SK-N-SH (cell line): ENCODE measurements at regions not wholly inside any gene's neighbourhood (a gene's known extent, or its start where the extent isn't known, plus 50 kb on each side); places are given as distances from the start of the nearest gene placed in this dataset.

Experiments
- CTCF ChIA-PET: fragments of 300-600, 350-600 bp; formaldehyde crosslinking; extraction: SDS; loops from one replicate; lab custom pipeline; 2021; lab: Yijun Ruan, JAX
- POLR2A ChIA-PET: fragments of 350-600 bp; sonication (Branson Sonifier 250); formaldehyde crosslinking; extraction: SDS; loops from one replicate; lab custom pipeline; 2020; ENCODE audit warnings: antibody characterized with exemption, inconsistent platforms; lab: Yijun Ruan, JAX
- DNase-seq: peaks from one replicate; pipeline ENCODE4 v3.0.0; 2012
- H2AFZ ChIP-seq: fragments of 200-600 bp; sonication (generic); 2 replicates; pipeline ENCODE4 v1.8.1; 2016; ENCODE audit warnings: antibody characterized with exemption, mild to moderate bottlenecking, low read depth
- H3F3A ChIP-seq: fragments of 200-600 bp; sonication (generic); replicated peaks from 2 replicates; pipeline ENCODE3; 2016; ENCODE audit warnings: antibody characterized with exemption, mild to moderate bottlenecking; ENCODE audit not compliant: insufficient read depth
- H3K27ac ChIP-seq, 2 experiments: fragments of 200-500 bp in 1 of 2; fragments of 200-600 bp in 1 of 2; sonication (Bioruptor generic) in 1 of 2; sonication (generic), shearing (Covaris generic) in 1 of 2; 2 replicates each; pipeline versions ENCODE4 v1.5.1 to v1.6.1; 2014 to 2016; ENCODE audit warnings: low read depth in 2 of 2, inconsistent platforms in 1 of 2, low read length in 1 of 2, mild to moderate bottlenecking in 1 of 2, mixed read lengths in 1 of 2
- H3K27me3 ChIP-seq: fragments of 200-600 bp; sonication (generic), shearing (Covaris generic); 2 replicates; pipeline ENCODE4 v1.6.1; 2016; ENCODE audit warnings: mixed run types; ENCODE audit not compliant: insufficient read depth
- H3K36me3 ChIP-seq, 2 experiments: fragments of 200-500 bp in 1 of 2; fragments of 200-600 bp in 1 of 2; sonication (Bioruptor generic) in 1 of 2; sonication (generic) in 1 of 2; replicated peaks in 1 of 2; 2 replicates each; pipeline versions ENCODE3 to v1.5.1; 2014 to 2016; ENCODE audit warnings: low read length in 1 of 2, mild to moderate bottlenecking in 1 of 2; ENCODE audit not compliant: insufficient read depth in 2 of 2, control insufficient read depth in 1 of 2
- H3K4me1 ChIP-seq, 2 experiments: fragments of 200-500 bp in 1 of 2; fragments of 200-600 bp in 1 of 2; sonication (Bioruptor generic) in 1 of 2; sonication (generic), shearing (Covaris generic) in 1 of 2; 2 replicates each; pipeline versions ENCODE4 v1.5.1 to v1.6.1; 2014 to 2016; ENCODE audit warnings: low read depth in 1 of 2, low read length in 1 of 2, mixed run types in 1 of 2; ENCODE audit not compliant: insufficient read depth in 2 of 2, control insufficient read depth in 1 of 2
- H3K4me2 ChIP-seq: fragments of 200-600 bp; sonication (generic), shearing (Covaris generic); 2 replicates; pipeline ENCODE4 v1.6.1; 2017; ENCODE audit warnings: mixed run types
- H3K4me3 ChIP-seq, 2 experiments: fragments of 200-500 bp in 1 of 2; fragments of 200-600 bp in 1 of 2; sonication (Bioruptor generic) in 1 of 2; sonication (generic), shearing (Covaris generic) in 1 of 2; 2 replicates each; pipeline versions ENCODE4 v1.5.1 to v1.8.1; 2014 to 2016; ENCODE audit warnings: low read depth in 2 of 2, inconsistent platforms in 1 of 2, low read length in 1 of 2, mild to moderate bottlenecking in 1 of 2, mixed read lengths in 1 of 2, moderate library complexity in 1 of 2
- H3K79me2 ChIP-seq: fragments of 200-600 bp; sonication (generic); 2 replicates; pipeline ENCODE4 v1.8.1; 2017; ENCODE audit warnings: mild to moderate bottlenecking; ENCODE audit not compliant: insufficient read depth
- H3K9ac ChIP-seq: fragments of 200-600 bp; sonication (generic); 2 replicates; pipeline ENCODE4 v1.6.1; 2017; ENCODE audit warnings: mixed run types
- H3K9me2 ChIP-seq: fragments of 200-600 bp; sonication (generic); 2 replicates; pipeline ENCODE4 v1.6.1; 2017; ENCODE audit warnings: mixed run types
- H3K9me3 ChIP-seq: fragments of 200-600 bp; sonication (generic); 2 replicates; pipeline ENCODE4 v1.6.1; 2017; ENCODE audit warnings: mixed run types, mild to moderate bottlenecking, moderate library complexity
- H4K20me1 ChIP-seq: fragments of 200-600 bp; sonication (generic); 2 replicates; pipeline ENCODE4 v1.6.1; 2017; ENCODE audit warnings: mild to moderate bottlenecking, mixed run types; ENCODE audit not compliant: insufficient read depth
- CHD2 ChIP-seq: fragments of 150-350 bp; IDR thresholded peaks from 2 replicates; pipeline ENCODE4 v1.6.1; 2018; ENCODE audit warnings: low read length; ENCODE audit not compliant: partially characterized antibody
- CTCF ChIP-seq: fragments of 200-600 bp; sonication (generic); IDR thresholded peaks from 2 replicates; pipeline ENCODE4 v1.6.1; 2017; ENCODE audit warnings: antibody characterized with exemption, mild to moderate bottlenecking, moderate library complexity
- EP300 ChIP-seq, 2 experiments: IDR thresholded peaks; 2 replicates each; pipeline versions ENCODE4 v1.4.0 to v1.6.1; 2012; ENCODE audit warnings: borderline replicate concordance in 1 of 2, low read depth in 1 of 2, low read length in 1 of 2
- GABPA ChIP-seq: IDR thresholded peaks from 2 replicates; pipeline ENCODE4 v1.4.0; 2012; ENCODE audit warnings: low read depth, mild to moderate bottlenecking
- GATA2 ChIP-seq: sonication (generic); formaldehyde crosslinking; IDR thresholded peaks from 2 replicates; pipeline ENCODE4 v1.5.0; 2020; ENCODE audit warnings: mild to moderate bottlenecking, missing genetic modification reagents
- JUND ChIP-seq: IDR thresholded peaks from 2 replicates; pipeline ENCODE4 v1.4.0; 2012
- MAX ChIP-seq: IDR thresholded peaks from 2 replicates; pipeline ENCODE4 v1.4.0; 2012; ENCODE audit warnings: low read depth
- MEF2A ChIP-seq: IDR thresholded peaks from 2 replicates; pipeline ENCODE4 v1.4.0; 2012; ENCODE audit warnings: low read depth, borderline replicate concordance
- MXI1 ChIP-seq: IDR thresholded peaks from 2 replicates; pipeline ENCODE4 v1.6.1; 2012; ENCODE audit warnings: mild to moderate bottlenecking, low read depth, low read length, improper control_type of control experiment
- PBX3 ChIP-seq: IDR thresholded peaks from 2 replicates; pipeline ENCODE4; 2012
- RAD21 ChIP-seq: IDR thresholded peaks from 2 replicates; pipeline ENCODE4 v1.6.1; 2012; ENCODE audit warnings: mild to moderate bottlenecking, low read length
- RCOR1 ChIP-seq: fragments of 150-350 bp; IDR thresholded peaks from 2 replicates; pipeline ENCODE4 v1.6.1; 2017; ENCODE audit warnings: antibody characterized with exemption, low read length
- REST ChIP-seq: IDR thresholded peaks from 2 replicates; pipeline ENCODE4 v1.6.1; 2012; ENCODE audit warnings: mild to moderate bottlenecking, low read depth, low read length, moderate library complexity
- RFX5 ChIP-seq: IDR thresholded peaks from 2 replicates; pipeline ENCODE4 v1.6.1; 2012; ENCODE audit warnings: mild to moderate bottlenecking, improper control_type of control experiment, low read length
- RXRA ChIP-seq: IDR thresholded peaks from 2 replicates; pipeline ENCODE4 v1.4.0; 2012; ENCODE audit warnings: low read depth, mild to moderate bottlenecking, borderline replicate concordance
- SIN3A ChIP-seq: IDR thresholded peaks from 2 replicates; pipeline ENCODE4 v1.6.1; 2012; ENCODE audit warnings: low read depth, mild to moderate bottlenecking, low read length, moderate library complexity, borderline replicate concordance
- SMC3 ChIP-seq: IDR thresholded peaks from 2 replicates; pipeline ENCODE4 v1.6.1; 2012; ENCODE audit warnings: low read depth, low read length, improper control_type of control experiment
- TAF1 ChIP-seq: IDR thresholded peaks from 2 replicates; pipeline ENCODE4 v1.6.1; 2012; ENCODE audit warnings: low read depth, mild to moderate bottlenecking, low read length, moderate library complexity, borderline replicate concordance
- TCF12 ChIP-seq: IDR thresholded peaks from 2 replicates; pipeline ENCODE4 v1.4.0; 2012
- USF2 ChIP-seq: fragments of 150-350 bp; IDR thresholded peaks from 2 replicates; pipeline ENCODE4 v1.6.1; 2017; ENCODE audit warnings: antibody characterized with exemption, low read length, low read depth, borderline replicate concordance
- WGBS: methylation state at CpG from one replicate; pipeline ENCODE4 v1.1.6; 2017; ENCODE audit warnings: low lambda C conversion rate; 5-methylcytosine and 5-hydroxymethylcytosine counted together

GRCh38 chr4:181085557-181085956 is 1157.6 kb upstream of the TENM3 start:
- Histone ChIP-seq H3K9ac (no peak overlapping the region), H3K4me3 (no peak overlapping the region), H3K4me2 (no peak overlapping the region), H3K9me2 (no peaks in the 10 kb centered on the region), H3K79me2 (no peaks in the 10 kb centered on the region), H3K4me1 (peaks cover 0 to 7% of the 10 kb centered on the region in 2 experiments; a peak in 1 of 4 replicates), H3K27me3 (no peaks in the 10 kb centered on the region), H4K20me1 (no peaks in the 10 kb centered on the region), H3F3A (no peaks in the 10 kb centered on the region), H3K9me3 (no peaks in the 10 kb centered on the region), H3K36me3 (no peaks in the 10 kb centered on the region), H3K27ac (peak overlapping the region in 1 of 2 experiments; percentile 84; a peak in 2 of 4 replicates), H2AFZ (no peak overlapping the region)
- 13% methylated on average over 3 of the region's 3 CpGs for WGBS
- TF ChIP-seq MXI1 = peak; percentile 56; the same call in 1 of the 2 replicates
- no peak for TF ChIP-seq TAF1
- no peak for TF ChIP-seq TCF12
- no peak for TF ChIP-seq SIN3A
- no peak for TF ChIP-seq PBX3
- TF ChIP-seq RAD21 = peak; percentile 8; the same call in 1 of the 2 replicates
- peak; percentile 17 for TF ChIP-seq CHD2
- no peak for TF ChIP-seq SMC3
- no peak for TF ChIP-seq GATA2 (CRISPR knock-in tag)
- no peak for TF ChIP-seq MAX
- no peak for TF ChIP-seq CTCF
- no peak for TF ChIP-seq JUND
- TF ChIP-seq RXRA = no peak
- no peak for TF ChIP-seq RFX5
- TF ChIP-seq EP300 (IDR thresholded peaks at IDR 0.05; ENCODE audit: borderline replicate concordance in 1 of 2, low read depth in 1 of 2, low read length in 1 of 2) = peak in 1 of 2 experiments; percentile 66; a peak in 1 of 4 replicates
- no peak for TF ChIP-seq MEF2A
- no peak for TF ChIP-seq REST
- no peak for TF ChIP-seq USF2
- no peak for TF ChIP-seq GABPA
- TF ChIP-seq RCOR1 = peak; percentile 76
- peak; percentile 42 for DNase-seq
- ChIA-PET POLR2A (no interaction called here), CTCF (interaction anchor here (1.4 kb wide), 1 partner anchor 257 kb away, joined by 4 read pairs; no protein-coding TSS in a partner anchor)
